Gastroesophageal sphincter (tissue), 4 donors: ENCODE measurements at regions not wholly inside any gene's neighbourhood (a gene's known extent, or its start where the extent isn't known, plus 50 kb on each side); places are given as distances from the start of the nearest gene placed in this dataset.

Experiments used
- ATAC-seq: fragments of 150-250 bp; one replicate; pipeline ENCODE4 v1.9.1; 2016; ENCODE audit warnings: mild to moderate bottlenecking, moderate library complexity
- H3K27ac ChIP-seq, 4 donors: fragments of 200-600 bp; sonication (generic) in 3 of 4; 1 replicate in 3 of 4; 2 replicates in 1 of 4; pipeline ENCODE4 v1.5.1; 2016 to 2019
- H3K27me3 ChIP-seq: fragments of 200-600 bp; sonication (generic); one replicate; pipeline ENCODE4 v1.5.1; 2019
- H3K36me3 ChIP-seq, 2 donors: fragments of 200-600 bp; sonication (generic); one replicate each; pipeline ENCODE4 v1.5.1; 2019; ENCODE audit warnings: control low read depth in 1 of 2
- H3K4me1 ChIP-seq, 3 donors: fragments of 200-600 bp; sonication (generic); 1 replicate in 2 of 3; 2 replicates in 1 of 3; pipeline ENCODE4 v1.5.1; 2016 to 2019; ENCODE audit warnings: control low read depth in 2 of 3
- H3K4me3 ChIP-seq, 2 donors: fragments of 200-600 bp; sonication (generic); one replicate each; pipeline ENCODE4 v1.5.1; 2019; ENCODE audit warnings: mild to moderate bottlenecking in 1 of 2, moderate library complexity in 1 of 2
- H3K9me3 ChIP-seq, 3 donors: fragments of 200-600 bp; sonication (generic); one replicate each; pipeline ENCODE4 v1.5.1; 2017 to 2019; ENCODE audit warnings: control low read depth in 2 of 3
- EP300 ChIP-seq: sonication (generic); formaldehyde crosslinking; IDR thresholded peaks from one replicate; pipeline ENCODE4 v1.6.1; 2017; ENCODE audit warnings: antibody characterized with exemption, mild to moderate bottlenecking
- POLR2A ChIP-seq, 2 donors: fragments of 450-650 bp; IDR thresholded peaks; one replicate each; pipeline ENCODE4 v1.6.1; 2017; ENCODE audit warnings: antibody characterized with exemption in 2 of 2, mild to moderate bottlenecking in 2 of 2, moderate library complexity in 1 of 2
- POLR2AphosphoS5 ChIP-seq: sonication (generic); formaldehyde crosslinking; IDR thresholded peaks from one replicate; pipeline ENCODE4 v1.6.1; 2017; ENCODE audit warnings: antibody characterized with exemption
- WGBS, 2 donors: methylation state at CpG; one replicate each; pipeline ENCODE4 v1.1.5; 2018; ENCODE audit warnings: low coverage in 1 of 2; 5-methylcytosine and 5-hydroxymethylcytosine counted together
- TF ChIP-seq, protein P1 (sequence below), 4 experiments: fragments of 200-600 bp in 2 of 4; fragments of 450-650 bp in 2 of 4; sonication (generic) in 1 of 4; IDR thresholded peaks; one replicate each; pipeline ENCODE4 v1.5.1; 2017 to 2019; ENCODE audit warnings: antibody characterized with exemption in 4 of 4, mild to moderate bottlenecking in 2 of 4, moderate library complexity in 2 of 4

DNA sequence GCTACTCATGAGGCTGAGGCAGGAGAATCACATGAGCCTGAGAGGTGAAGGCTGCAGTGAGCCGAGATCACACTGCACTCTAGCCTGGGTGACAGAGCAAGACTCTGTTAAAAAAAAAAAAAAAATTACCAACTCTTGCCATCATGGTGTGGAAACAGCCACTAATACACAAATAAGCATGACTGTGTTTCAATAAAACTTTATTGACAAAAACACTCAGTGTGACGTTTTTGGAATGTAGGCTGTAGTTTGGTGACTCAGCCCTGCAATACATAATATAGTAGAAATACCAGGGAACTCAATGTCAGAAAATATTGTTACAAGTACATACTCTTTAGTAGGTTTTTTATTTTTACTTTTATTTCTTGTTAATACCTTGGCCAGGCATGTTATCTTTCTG is 207.1 kb downstream of the CASP12 start:
- Histone ChIP-seq H3K4me1 (no peaks in the 10 kb centered on the region), H3K36me3 (no peaks in the 10 kb centered on the region), H3K4me3 (no peak overlapping the region), H3K9me3 (no peaks in the 10 kb centered on the region), H3K27ac (no peak overlapping the region), H3K27me3 (no peaks in the 10 kb centered on the region)
- whole genome bisulfite sequencing, 2 donors = 86% methylated on average over 2 of the region's 2 CpGs; no CpG with 5 or more reads in 1 of the 2 donors
- TF ChIP-seq POLR2A (IDR thresholded peaks at IDR 0.05) (no peak), EP300 (no peak), POLR2AphosphoS5 (no peak)
- TF ChIP-seq, protein P1, sequence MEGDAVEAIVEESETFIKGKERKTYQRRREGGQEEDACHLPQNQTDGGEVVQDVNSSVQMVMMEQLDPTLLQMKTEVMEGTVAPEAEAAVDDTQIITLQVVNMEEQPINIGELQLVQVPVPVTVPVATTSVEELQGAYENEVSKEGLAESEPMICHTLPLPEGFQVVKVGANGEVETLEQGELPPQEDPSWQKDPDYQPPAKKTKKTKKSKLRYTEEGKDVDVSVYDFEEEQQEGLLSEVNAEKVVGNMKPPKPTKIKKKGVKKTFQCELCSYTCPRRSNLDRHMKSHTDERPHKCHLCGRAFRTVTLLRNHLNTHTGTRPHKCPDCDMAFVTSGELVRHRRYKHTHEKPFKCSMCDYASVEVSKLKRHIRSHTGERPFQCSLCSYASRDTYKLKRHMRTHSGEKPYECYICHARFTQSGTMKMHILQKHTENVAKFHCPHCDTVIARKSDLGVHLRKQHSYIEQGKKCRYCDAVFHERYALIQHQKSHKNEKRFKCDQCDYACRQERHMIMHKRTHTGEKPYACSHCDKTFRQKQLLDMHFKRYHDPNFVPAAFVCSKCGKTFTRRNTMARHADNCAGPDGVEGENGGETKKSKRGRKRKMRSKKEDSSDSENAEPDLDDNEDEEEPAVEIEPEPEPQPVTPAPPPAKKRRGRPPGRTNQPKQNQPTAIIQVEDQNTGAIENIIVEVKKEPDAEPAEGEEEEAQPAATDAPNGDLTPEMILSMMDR (IDR thresholded peaks at IDR 0.05) = no peak
- no peak for ATAC-seq

DNA sequence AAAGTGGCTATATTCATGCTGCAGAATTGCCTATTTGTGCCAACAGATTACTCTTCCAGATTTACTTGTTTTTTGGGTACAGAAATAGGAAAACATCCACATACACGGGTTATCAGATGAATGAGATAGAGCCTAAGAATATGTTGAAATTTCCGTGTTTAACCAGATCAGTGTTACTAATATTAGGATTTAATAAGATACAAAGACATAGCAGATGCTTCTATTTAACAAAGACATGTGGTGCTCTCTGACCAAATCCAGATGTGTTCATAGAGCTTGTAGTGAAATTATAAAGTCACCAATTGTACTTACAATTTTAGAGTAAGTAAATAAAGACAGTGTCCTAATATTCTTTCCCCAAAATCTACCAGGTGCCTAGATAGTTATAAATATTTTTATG is 208.0 kb downstream of the CASP12 start:
- Histone ChIP-seq H3K27ac (no peak overlapping the region), H3K36me3 (no peaks in the 10 kb centered on the region), H3K9me3 (no peaks in the 10 kb centered on the region), H3K4me3 (no peak overlapping the region), H3K4me1 (no peaks in the 10 kb centered on the region), H3K27me3 (no peaks in the 10 kb centered on the region)
- ATAC-seq = no peak
- no peak for TF ChIP-seq EP300
- no peak for TF ChIP-seq POLR2A (IDR thresholded peaks at IDR 0.05)
- TF ChIP-seq, protein P1 (IDR thresholded peaks at IDR 0.05) = no peak
- TF ChIP-seq POLR2AphosphoS5 = no peak
- 39 to 51% methylated on average over 2 of the region's 2 CpGs for WGBS, 2 donors

DNA sequence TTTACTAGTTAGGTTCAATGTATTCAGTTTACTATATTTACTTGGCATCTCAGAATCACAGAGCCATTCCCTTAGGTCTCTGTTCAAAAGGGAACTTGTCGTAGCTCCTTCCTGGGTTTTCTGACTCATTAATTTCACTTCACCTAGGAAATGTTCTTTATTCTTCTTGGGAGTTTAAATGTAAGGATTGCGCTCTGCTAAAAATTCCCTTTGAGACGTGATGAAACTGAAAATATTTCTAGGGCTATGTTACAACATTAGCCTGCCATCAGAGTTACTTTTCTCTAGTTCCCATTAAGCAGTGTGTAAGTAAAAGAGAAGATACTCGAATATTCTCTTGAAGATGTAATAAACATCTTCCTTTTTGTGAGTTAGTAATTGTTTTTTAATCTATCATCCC is 209.5 kb downstream of the CASP12 start:
- H3K36me3 ChIP-seq = no peaks in the 10 kb centered on the region
- H3K4me1 ChIP-seq = no peaks in the 10 kb centered on the region
- no peak overlapping the region for H3K4me3 ChIP-seq
- H3K27me3 ChIP-seq = no peaks in the 10 kb centered on the region
- TF ChIP-seq EP300 = no peak
- TF ChIP-seq POLR2AphosphoS5 = no peak
- TF ChIP-seq POLR2A (IDR thresholded peaks at IDR 0.05) = no peak
- TF ChIP-seq, protein P1 (IDR thresholded peaks at IDR 0.05) = no peak
- WGBS, 2 donors = 75% methylated on average over 4 of the region's 4 CpGs
- no peak overlapping the region for H3K27ac ChIP-seq
- H3K9me3 ChIP-seq = no peaks in the 10 kb centered on the region
- ATAC-seq = no peak

DNA sequence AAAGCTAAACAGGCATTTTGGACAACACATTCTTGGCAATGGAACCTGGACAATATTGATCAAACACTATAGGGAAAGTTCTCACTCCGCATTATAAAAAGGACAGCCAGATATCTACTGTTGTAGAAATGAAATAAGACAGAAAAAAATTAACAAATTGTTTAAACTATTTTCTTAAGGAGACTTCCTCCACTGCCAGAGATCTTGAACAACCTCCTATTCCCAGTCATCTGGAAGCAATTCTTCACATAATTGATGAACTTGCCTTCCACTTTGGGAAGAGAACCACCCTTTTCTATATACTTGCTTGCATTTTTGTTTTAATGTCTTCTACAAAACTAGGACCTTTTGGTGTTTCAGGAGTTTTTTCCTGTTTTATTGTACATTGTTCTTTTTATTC is 216.1 kb downstream of the CASP12 start:
- 46 to 67% methylated on average over 1 of the region's 1 CpG for WGBS, 2 donors
- no peaks in the 10 kb centered on the region for H3K27me3 ChIP-seq
- no peaks in the 10 kb centered on the region for H3K4me1 ChIP-seq
- TF ChIP-seq POLR2A (IDR thresholded peaks at IDR 0.05) = no peak
- no peak for TF ChIP-seq EP300
- TF ChIP-seq POLR2AphosphoS5 = no peak
- TF ChIP-seq, protein P1 (IDR thresholded peaks at IDR 0.05) = no peak
- ATAC-seq = no peak
- H3K4me3 ChIP-seq = no peak overlapping the region
- H3K9me3 ChIP-seq = no peaks in the 10 kb centered on the region
- H3K27ac ChIP-seq = no peak overlapping the region
- H3K36me3 ChIP-seq = no peaks in the 10 kb centered on the region

- H3K27me3 ChIP-seq = no peaks in the 10 kb centered on the region
- H3K36me3 ChIP-seq = no peaks in the 10 kb centered on the region
- TF ChIP-seq POLR2A (IDR thresholded peaks at IDR 0.05) (no peak), POLR2AphosphoS5 (no peak), EP300 (no peak)
- TF ChIP-seq, protein P1 (IDR thresholded peaks at IDR 0.05) = no peak
- no peak overlapping the region for H3K27ac ChIP-seq
- no peak for ATAC-seq
- no peaks in the 10 kb centered on the region for H3K4me1 ChIP-seq
- 88 to 91% methylated on average over 2 of the region's 2 CpGs for whole genome bisulfite sequencing, 2 donors
- no peak overlapping the region for H3K4me3 ChIP-seq
- no peaks in the 10 kb centered on the region for H3K9me3 ChIP-seq
Measured at GRCh38 chr11:104679258-104679657, 219.0 kb downstream of the CASP12 start.
